ENCODE measurements at regions not wholly inside any gene's neighbourhood (a gene's known extent, or its start where the extent isn't known, plus 50 kb on each side); places are given as distances from the start of the nearest gene placed in this dataset.
A peak's percentile ranks its signal among the peaks of the same experiment; 100 is the strongest.

- TF ChIP-seq, protein P1, sequence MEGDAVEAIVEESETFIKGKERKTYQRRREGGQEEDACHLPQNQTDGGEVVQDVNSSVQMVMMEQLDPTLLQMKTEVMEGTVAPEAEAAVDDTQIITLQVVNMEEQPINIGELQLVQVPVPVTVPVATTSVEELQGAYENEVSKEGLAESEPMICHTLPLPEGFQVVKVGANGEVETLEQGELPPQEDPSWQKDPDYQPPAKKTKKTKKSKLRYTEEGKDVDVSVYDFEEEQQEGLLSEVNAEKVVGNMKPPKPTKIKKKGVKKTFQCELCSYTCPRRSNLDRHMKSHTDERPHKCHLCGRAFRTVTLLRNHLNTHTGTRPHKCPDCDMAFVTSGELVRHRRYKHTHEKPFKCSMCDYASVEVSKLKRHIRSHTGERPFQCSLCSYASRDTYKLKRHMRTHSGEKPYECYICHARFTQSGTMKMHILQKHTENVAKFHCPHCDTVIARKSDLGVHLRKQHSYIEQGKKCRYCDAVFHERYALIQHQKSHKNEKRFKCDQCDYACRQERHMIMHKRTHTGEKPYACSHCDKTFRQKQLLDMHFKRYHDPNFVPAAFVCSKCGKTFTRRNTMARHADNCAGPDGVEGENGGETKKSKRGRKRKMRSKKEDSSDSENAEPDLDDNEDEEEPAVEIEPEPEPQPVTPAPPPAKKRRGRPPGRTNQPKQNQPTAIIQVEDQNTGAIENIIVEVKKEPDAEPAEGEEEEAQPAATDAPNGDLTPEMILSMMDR (IDR thresholded peaks at IDR 0.05) = no peak
- TF ChIP-seq POLR2AphosphoS5 (IDR thresholded peaks at IDR 0.05) (no peak), EP300 (IDR thresholded peaks at IDR 0.05) (no peak), POLR2A (IDR thresholded peaks at IDR 0.05) (no peak)
- Histone ChIP-seq H3K27me3 (no peaks in the 10 kb centered on the region), H3K27ac (no peak overlapping the region), H3K36me3 (no peaks in the 10 kb centered on the region), H3K9me3 (no peaks in the 10 kb centered on the region), H3K4me3 (no peak overlapping the region), H3K4me1 (no peaks in the 10 kb centered on the region)
- intact Hi-C loops (cut with DNase I; ENCODE audit: low total_unique reads) = no loop called here
- WGBS, 5 donors = 64 to 72% (median 67%) methylated on average over 4 of the region's 4 CpGs
- DNase-seq = peak in 1 of 2 donors; percentile 5
Observed at GRCh38 chr2:16890081-16890480, 224.4 kb upstream of the CYRIA start.

DNA sequence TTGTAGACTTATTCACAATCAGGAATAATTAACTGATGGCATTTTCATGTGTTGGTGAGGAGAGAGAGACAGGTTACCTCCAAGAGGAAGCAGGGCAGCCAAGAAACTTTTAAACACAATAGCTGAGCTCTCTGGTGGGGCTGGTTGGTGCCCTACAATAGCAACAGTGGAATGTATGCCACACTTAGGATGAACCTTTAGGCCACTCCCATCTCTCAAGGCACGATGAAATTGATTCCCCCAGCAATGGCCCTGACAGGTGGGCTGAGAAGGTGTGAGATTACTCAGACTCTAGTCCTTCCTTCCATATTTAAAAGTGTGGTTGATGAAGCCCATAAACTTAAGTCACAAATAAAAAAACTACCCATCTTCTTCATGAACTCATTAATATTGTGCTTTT is 219.4 kb upstream of the CYRIA start:
- Histone ChIP-seq H3K4me1 (no peaks in the 10 kb centered on the region), H3K4me3 (no peak overlapping the region), H3K36me3 (no peaks in the 10 kb centered on the region), H3K27ac (no peak overlapping the region), H3K9me3 (no peaks in the 10 kb centered on the region), H3K27me3 (no peaks in the 10 kb centered on the region)
- DNase-seq = no peak
- TF ChIP-seq POLR2AphosphoS5 (IDR thresholded peaks at IDR 0.05) = no peak
- TF ChIP-seq, protein P1 (IDR thresholded peaks at IDR 0.05) = no peak
- TF ChIP-seq POLR2A (IDR thresholded peaks at IDR 0.05) = no peak
- TF ChIP-seq EP300 (IDR thresholded peaks at IDR 0.05) = no peak
- WGBS, 5 donors = 25 to 39% (median 33%) methylated on average over 1 of the region's 1 CpG
- intact Hi-C loops (cut with DNase I; ENCODE audit: low total_unique reads) = no loop called here

DNA sequence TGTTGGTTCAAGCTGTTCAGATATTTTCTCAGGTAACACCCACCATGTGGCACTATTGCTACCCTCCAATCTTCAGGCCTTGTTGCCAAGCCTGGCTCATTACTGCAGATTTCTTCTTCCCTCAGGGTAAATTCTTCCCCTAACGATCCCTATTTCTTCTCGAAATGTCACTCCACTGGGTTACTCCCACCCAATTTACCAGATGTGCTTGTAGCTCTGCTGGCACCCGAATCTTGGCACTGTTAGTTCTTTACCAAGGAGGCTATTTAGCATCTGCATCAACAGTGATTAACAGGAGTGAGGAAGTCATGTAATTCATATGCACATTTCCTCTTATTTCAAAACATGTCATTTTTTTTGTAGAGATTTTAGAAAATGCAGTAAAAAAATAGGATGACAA is 217.1 kb upstream of the CYRIA start:
- WGBS, 5 donors = 64 to 76% (median 68%) methylated on average over 3 of the region's 3 CpGs
- no peaks in the 10 kb centered on the region for H3K27me3 ChIP-seq
- no peak overlapping the region for H3K4me3 ChIP-seq
- no peaks in the 10 kb centered on the region for H3K4me1 ChIP-seq
- DNase-seq = no peak
- intact Hi-C loops (cut with DNase I; ENCODE audit: low total_unique reads) = no loop called here
- H3K27ac ChIP-seq = no peak overlapping the region
- TF ChIP-seq, protein P1 (IDR thresholded peaks at IDR 0.05) = no peak
- TF ChIP-seq POLR2AphosphoS5 (IDR thresholded peaks at IDR 0.05) = no peak
- TF ChIP-seq EP300 (IDR thresholded peaks at IDR 0.05) = no peak
- TF ChIP-seq POLR2A (IDR thresholded peaks at IDR 0.05) = no peak
- no peaks in the 10 kb centered on the region for H3K36me3 ChIP-seq
- H3K9me3 ChIP-seq = no peaks in the 10 kb centered on the region

DNA sequence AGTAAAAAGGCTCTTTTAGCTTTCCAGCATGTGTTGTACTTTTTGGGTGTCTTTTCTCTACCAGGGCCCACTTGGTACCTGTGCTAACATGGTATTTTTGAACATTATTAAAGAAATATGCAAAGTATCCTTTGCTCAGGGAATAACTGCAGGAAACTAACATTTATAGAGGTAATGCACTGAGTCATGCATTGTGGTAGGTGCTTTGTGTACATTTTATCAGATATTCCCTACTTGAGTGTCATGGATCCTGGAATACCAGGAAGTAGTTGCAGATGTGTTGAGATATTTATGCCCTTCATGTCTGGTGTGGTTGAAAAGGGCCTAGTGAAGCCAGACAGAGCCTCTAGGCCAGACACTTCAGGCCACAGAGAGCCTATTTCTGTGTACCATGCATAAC is 215.5 kb upstream of the CYRIA start:
- no peaks in the 10 kb centered on the region for H3K9me3 ChIP-seq
- no peak overlapping the region for H3K4me3 ChIP-seq
- no peaks in the 10 kb centered on the region for H3K27me3 ChIP-seq
- intact Hi-C loops (cut with DNase I; ENCODE audit: low total_unique reads) = no loop called here
- DNase-seq = no peak
- no peak for TF ChIP-seq EP300 (IDR thresholded peaks at IDR 0.05)
- TF ChIP-seq, protein P1 (IDR thresholded peaks at IDR 0.05) = no peak
- TF ChIP-seq POLR2A (IDR thresholded peaks at IDR 0.05) = no peak
- TF ChIP-seq POLR2AphosphoS5 (IDR thresholded peaks at IDR 0.05) = no peak
- no peak overlapping the region for H3K27ac ChIP-seq
- no peaks in the 10 kb centered on the region for H3K36me3 ChIP-seq
- H3K4me1 ChIP-seq = no peaks in the 10 kb centered on the region

Data from stomach (tissue), 8 donors.